Vagina (tissue), 2 donors: ENCODE measurements at regions not wholly inside any gene's neighbourhood (a gene's known extent, or its start where the extent isn't known, plus 50 kb on each side); places are given as distances from the start of the nearest gene placed in this dataset.
A peak's percentile ranks its signal among the peaks of the same experiment; 100 is the strongest.

Experiments used
- DNase-seq, 2 donors: peaks; one replicate each; pipeline ENCODE4 v3.0.0-alpha.2; 2017; ENCODE audit errors: extremely low spot score in 2 of 2
- H3K27ac ChIP-seq: fragments of 200-600 bp; sonication (generic); one replicate; pipeline ENCODE4 v1.5.1; 2019
- H3K27me3 ChIP-seq: fragments of 200-600 bp; sonication (generic); one replicate; pipeline ENCODE4 v1.5.1; 2019
- H3K36me3 ChIP-seq, 2 donors: fragments of 200-600 bp; sonication (generic); one replicate each; pipeline ENCODE4 v1.5.1; 2017 to 2019
- H3K4me1 ChIP-seq: fragments of 200-600 bp; sonication (generic); one replicate; pipeline ENCODE4 v1.5.1; 2019
- H3K4me3 ChIP-seq, 2 donors: fragments of 200-600 bp; sonication (generic); 1 replicate in 1 of 2; 2 replicates in 1 of 2; pipeline ENCODE4 v1.5.1; 2016 to 2019
- H3K9me3 ChIP-seq: fragments of 200-600 bp; sonication (generic); one replicate; pipeline ENCODE4 v1.5.1; 2019
- POLR2A ChIP-seq, 2 donors: fragments of 450-650 bp; IDR thresholded peaks; one replicate each; pipeline ENCODE4 v1.6.1; 2017; ENCODE audit warnings: antibody characterized with exemption in 2 of 2, mild to moderate bottlenecking in 2 of 2, moderate library complexity in 2 of 2
- POLR2AphosphoS5 ChIP-seq, 2 donors: sonication (generic); formaldehyde crosslinking; IDR thresholded peaks; one replicate each; pipeline ENCODE4 v1.9.0; 2017; ENCODE audit warnings: antibody characterized with exemption in 2 of 2, mild to moderate bottlenecking in 2 of 2, low read depth in 1 of 2; ENCODE audit not compliant: insufficient read depth in 1 of 2
- intact Hi-C: fragments of 100-400 bp; cut with DNase I; formaldehyde crosslinking; loops from one replicate; pipeline ENCODE4 v1.15.1; 2023
- TF ChIP-seq, protein P1 (sequence below), 3 experiments: fragments of 450-650 bp in 2 of 3; fragments of 200-600 bp in 1 of 3; sonication (generic) in 1 of 3; IDR thresholded peaks; one replicate each; pipeline ENCODE4 v1.5.1; 2017 to 2019; ENCODE audit warnings: antibody characterized with exemption in 3 of 3, mild to moderate bottlenecking in 2 of 3, moderate library complexity in 2 of 3

DNA sequence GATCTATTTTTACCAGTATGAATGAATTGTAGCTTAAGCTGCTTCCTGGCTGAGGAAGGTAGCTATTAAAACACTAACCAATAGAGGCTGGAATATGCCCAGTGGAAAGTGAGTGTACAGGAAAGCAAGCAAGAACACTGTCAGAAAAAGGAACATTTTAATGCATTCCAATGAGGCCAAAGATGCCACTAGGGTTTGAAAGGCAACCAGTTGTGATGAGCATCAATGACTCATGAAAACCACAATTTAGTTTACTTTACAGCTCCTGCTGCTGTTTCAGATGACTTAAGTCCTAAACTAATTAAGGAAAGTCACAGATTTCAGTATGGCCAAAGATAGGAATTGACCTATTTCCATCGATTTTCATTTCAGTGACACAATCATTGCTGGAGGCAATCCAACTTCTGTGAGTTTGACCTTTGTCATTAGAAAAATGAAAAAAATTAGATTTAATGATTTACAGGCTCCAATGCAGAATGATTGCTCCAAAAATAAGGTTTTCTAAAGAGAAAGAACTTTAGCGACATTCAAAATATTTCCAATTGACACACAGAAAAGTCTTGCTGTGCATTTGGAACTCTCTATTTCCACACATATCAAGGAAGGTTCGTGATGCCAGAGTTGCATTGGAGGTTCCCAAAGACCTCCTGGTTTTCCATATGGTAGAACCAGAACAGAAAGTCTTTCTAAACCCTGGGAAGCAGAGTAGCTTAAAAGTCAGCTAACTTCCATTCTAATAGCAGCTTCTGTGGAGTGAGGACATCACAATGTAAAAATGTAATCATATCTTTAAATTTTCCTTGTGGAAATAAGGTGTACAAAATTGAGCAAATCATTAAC is 103.0 kb downstream of the SUCNR1 start:
- Histone ChIP-seq H3K4me1 (peaks cover 8% of the 10 kb centered on the region), H3K27ac (peak overlapping the region; percentile 15)

DNA sequence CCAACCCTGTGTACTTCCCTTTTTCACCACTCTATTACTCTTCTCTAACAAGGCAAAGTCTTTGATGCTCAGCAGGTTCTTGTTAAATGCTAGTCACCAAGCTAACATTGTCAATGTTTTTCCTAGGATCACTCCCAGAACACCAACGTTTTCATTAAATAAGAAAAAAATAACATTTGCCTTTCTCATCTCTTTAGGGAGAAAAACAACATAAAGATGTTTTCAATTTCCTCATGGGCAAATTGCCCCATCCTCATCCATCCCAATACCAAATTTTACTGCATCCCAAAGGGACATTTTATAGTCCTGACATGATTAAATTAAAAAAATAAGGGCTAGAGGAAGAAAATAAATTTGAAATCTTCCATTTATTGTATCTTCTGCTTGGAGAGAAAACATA is 106.5 kb downstream of the SUCNR1 start:
- no peaks in the 10 kb centered on the region for H3K27me3 ChIP-seq
- no peak for DNase-seq
- no peaks in the 10 kb centered on the region for H3K9me3 ChIP-seq
- H3K27ac ChIP-seq: no peak overlapping the region
- H3K4me1 ChIP-seq: peaks cover 8% of the 10 kb centered on the region
- TF ChIP-seq POLR2A (IDR thresholded peaks at IDR 0.05): no peak
- TF ChIP-seq, protein P1, sequence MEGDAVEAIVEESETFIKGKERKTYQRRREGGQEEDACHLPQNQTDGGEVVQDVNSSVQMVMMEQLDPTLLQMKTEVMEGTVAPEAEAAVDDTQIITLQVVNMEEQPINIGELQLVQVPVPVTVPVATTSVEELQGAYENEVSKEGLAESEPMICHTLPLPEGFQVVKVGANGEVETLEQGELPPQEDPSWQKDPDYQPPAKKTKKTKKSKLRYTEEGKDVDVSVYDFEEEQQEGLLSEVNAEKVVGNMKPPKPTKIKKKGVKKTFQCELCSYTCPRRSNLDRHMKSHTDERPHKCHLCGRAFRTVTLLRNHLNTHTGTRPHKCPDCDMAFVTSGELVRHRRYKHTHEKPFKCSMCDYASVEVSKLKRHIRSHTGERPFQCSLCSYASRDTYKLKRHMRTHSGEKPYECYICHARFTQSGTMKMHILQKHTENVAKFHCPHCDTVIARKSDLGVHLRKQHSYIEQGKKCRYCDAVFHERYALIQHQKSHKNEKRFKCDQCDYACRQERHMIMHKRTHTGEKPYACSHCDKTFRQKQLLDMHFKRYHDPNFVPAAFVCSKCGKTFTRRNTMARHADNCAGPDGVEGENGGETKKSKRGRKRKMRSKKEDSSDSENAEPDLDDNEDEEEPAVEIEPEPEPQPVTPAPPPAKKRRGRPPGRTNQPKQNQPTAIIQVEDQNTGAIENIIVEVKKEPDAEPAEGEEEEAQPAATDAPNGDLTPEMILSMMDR (IDR thresholded peaks at IDR 0.05): no peak
- TF ChIP-seq POLR2AphosphoS5 (IDR thresholded peaks at IDR 0.05; ENCODE audit: insufficient read depth in 1 of 2, low read depth in 1 of 2): no peak
- H3K4me3 ChIP-seq: no peak overlapping the region
- intact Hi-C loops: no loop called here
- no peaks in the 10 kb centered on the region for H3K36me3 ChIP-seq

More for the DNA sequence above, 103.0 kb downstream of the SUCNR1 start:
- H3K36me3 ChIP-seq: no peaks in the 10 kb centered on the region
- peak in 1 of 2 donors; percentile 62 for TF ChIP-seq POLR2AphosphoS5 (IDR thresholded peaks at IDR 0.05; ENCODE audit: insufficient read depth in 1 of 2, low read depth in 1 of 2)
- TF ChIP-seq, protein P1 (IDR thresholded peaks at IDR 0.05): no peak
- H3K4me3 ChIP-seq: no peak overlapping the region
- no peak for DNase-seq
- H3K27me3 ChIP-seq: no peaks in the 10 kb centered on the region
- intact Hi-C loops: no loop called here
- H3K9me3 ChIP-seq: no peaks in the 10 kb centered on the region

DNA sequence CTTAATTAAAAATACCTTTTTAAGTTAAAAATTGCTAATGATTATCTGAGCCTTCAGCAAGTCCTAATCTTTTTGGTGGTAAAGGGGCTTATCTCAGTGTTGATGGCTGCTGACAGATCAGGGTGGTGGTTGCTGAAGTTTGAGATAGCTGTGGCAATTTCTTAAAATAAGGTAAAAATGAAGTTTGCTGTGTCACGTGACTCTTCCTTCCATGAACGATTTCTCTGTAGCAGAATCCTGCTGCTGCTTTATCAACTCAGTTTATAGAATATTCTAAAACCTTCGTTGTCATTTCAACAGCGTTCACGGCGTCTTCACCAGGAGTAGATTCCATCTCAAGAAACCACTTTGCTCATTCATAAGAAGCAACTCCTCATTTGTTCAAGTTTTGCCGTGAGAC is 110.1 kb downstream of the SUCNR1 start:
- Histone ChIP-seq H3K4me3 (no peak overlapping the region), H3K27ac (no peak overlapping the region), H3K27me3 (no peaks in the 10 kb centered on the region), H3K9me3 (no peaks in the 10 kb centered on the region), H3K36me3 (no peaks in the 10 kb centered on the region), H3K4me1 (no peaks in the 10 kb centered on the region)
- no peak for DNase-seq
- no peak for TF ChIP-seq POLR2A (IDR thresholded peaks at IDR 0.05)
- TF ChIP-seq, protein P1 (IDR thresholded peaks at IDR 0.05): no peak
- TF ChIP-seq POLR2AphosphoS5 (IDR thresholded peaks at IDR 0.05; ENCODE audit: insufficient read depth in 1 of 2, low read depth in 1 of 2): no peak
- intact Hi-C loops: no loop called here

DNA sequence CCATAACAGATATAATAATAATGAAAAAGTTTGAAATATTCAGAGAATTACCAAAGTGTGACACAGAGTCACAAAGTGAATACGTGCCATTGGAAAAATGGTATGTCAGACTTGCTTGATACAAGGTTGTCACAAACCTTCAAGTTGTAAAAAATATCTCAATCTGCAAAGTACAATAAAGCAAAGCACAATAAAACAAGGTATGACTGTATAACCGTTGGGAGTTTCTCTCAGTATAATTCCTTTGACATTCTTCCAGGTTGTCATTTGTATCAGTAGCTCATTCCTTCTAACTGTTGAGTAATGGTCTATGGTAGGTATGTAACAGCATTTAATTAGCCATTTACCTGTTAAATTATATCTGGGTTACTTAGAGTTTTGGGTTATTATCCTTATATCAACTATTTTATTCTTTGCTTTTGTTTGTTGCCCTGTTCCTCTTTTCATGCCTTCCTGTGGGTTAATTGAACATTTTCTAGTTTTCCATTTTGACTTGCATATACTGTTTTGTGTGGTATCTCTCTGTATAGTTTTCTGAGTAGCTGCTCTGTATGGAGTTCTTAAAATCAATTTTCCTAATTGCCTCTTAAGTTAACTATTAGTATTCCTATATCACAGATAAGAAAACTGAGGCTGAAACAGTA is 112.5 kb downstream of the SUCNR1 start:
- intact Hi-C loops: no loop called here
- no peaks in the 10 kb centered on the region for H3K9me3 ChIP-seq
- TF ChIP-seq, protein P1 (IDR thresholded peaks at IDR 0.05): no peak
- no peak for TF ChIP-seq POLR2AphosphoS5 (IDR thresholded peaks at IDR 0.05; ENCODE audit: insufficient read depth in 1 of 2, low read depth in 1 of 2)
- TF ChIP-seq POLR2A (IDR thresholded peaks at IDR 0.05): no peak

DNA sequence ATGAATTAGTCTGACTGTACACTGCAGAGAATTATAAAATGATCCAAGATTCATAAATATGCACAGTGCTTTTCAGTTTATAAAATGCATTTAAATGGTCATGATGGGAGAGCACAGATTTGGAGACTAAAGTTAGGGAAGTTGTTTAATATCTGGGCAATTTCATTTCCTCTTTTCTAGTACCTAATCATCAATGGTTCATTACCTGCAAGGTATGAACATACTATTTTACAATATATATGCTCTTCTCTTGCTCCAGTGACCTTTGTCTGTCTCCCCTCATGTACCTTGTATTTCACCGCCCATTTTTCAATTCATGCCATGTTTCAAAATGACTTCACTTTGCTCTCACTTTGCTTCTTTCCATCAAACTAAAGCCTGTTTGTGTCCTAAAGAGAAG is 114.5 kb downstream of the SUCNR1 start:
- TF ChIP-seq POLR2A (IDR thresholded peaks at IDR 0.05) (no peak), POLR2AphosphoS5 (IDR thresholded peaks at IDR 0.05; ENCODE audit: insufficient read depth in 1 of 2, low read depth in 1 of 2) (no peak)
- TF ChIP-seq, protein P1 (IDR thresholded peaks at IDR 0.05): no peak
- no peaks in the 10 kb centered on the region for H3K36me3 ChIP-seq
- H3K9me3 ChIP-seq: no peaks in the 10 kb centered on the region
- no peaks in the 10 kb centered on the region for H3K27me3 ChIP-seq
- no peak for DNase-seq
- intact Hi-C loops: no loop called here
- H3K27ac ChIP-seq: no peak overlapping the region
- no peaks in the 10 kb centered on the region for H3K4me1 ChIP-seq
- H3K4me3 ChIP-seq: no peak overlapping the region

More for the DNA sequence above, 112.5 kb downstream of the SUCNR1 start:
- Histone ChIP-seq H3K36me3 (no peaks in the 10 kb centered on the region), H3K27ac (no peak overlapping the region), H3K4me1 (no peaks in the 10 kb centered on the region), H3K27me3 (no peaks in the 10 kb centered on the region), H3K4me3 (no peak overlapping the region)
- no peak for DNase-seq
